Ishikawa (cell line): ENCODE measurements at regions not wholly inside any gene's neighbourhood (a gene's known extent, or its start where the extent isn't known, plus 50 kb on each side); places are given as distances from the start of the nearest gene placed in this dataset.

Source experiments
- CEBPB ChIP-seq: IDR thresholded peaks from 2 replicates; pipeline ENCODE4 v1.6.1; 2012
- CREB1 ChIP-seq: IDR thresholded peaks from 2 replicates; pipeline ENCODE4 v1.6.1; 2012; ENCODE audit warnings: low read depth
- EGR1 ChIP-seq: IDR thresholded peaks from 2 replicates; pipeline ENCODE4 v1.6.1; 2012
- EP300 ChIP-seq: IDR thresholded peaks from 2 replicates; pipeline ENCODE4 v1.6.1; 2012; ENCODE audit warnings: borderline replicate concordance
- FOXM1 ChIP-seq: IDR thresholded peaks from 2 replicates; pipeline ENCODE4 v1.6.1; 2012; ENCODE audit warnings: low read depth, borderline replicate concordance
- MAX ChIP-seq: IDR thresholded peaks from 2 replicates; pipeline ENCODE4 v1.6.1; 2012
- REST ChIP-seq: IDR thresholded peaks from 2 replicates; pipeline ENCODE4 v1.6.1; 2012; ENCODE audit warnings: low read depth, mild to moderate bottlenecking
- TAF1 ChIP-seq: IDR thresholded peaks from 2 replicates; pipeline ENCODE4 v1.6.1; 2012; ENCODE audit warnings: low read depth, mild to moderate bottlenecking
- TCF12 ChIP-seq: IDR thresholded peaks from 2 replicates; pipeline ENCODE4 v1.6.1; 2012; ENCODE audit warnings: low read depth
- YY1 ChIP-seq: IDR thresholded peaks from 2 replicates; pipeline ENCODE4 v1.6.1; 2012; ENCODE audit warnings: low read depth

GRCh38 chr4:108465886-108466500, 154.4 kb upstream of the RPL34 start:
- TF ChIP-seq MAX: no peak
- no peak for TF ChIP-seq EP300
- no peak for TF ChIP-seq TCF12
- TF ChIP-seq CREB1: no peak
- TF ChIP-seq CEBPB: no peak
- no peak for TF ChIP-seq YY1
- TF ChIP-seq TAF1: no peak
- no peak for TF ChIP-seq REST
- TF ChIP-seq EGR1: no peak
- TF ChIP-seq FOXM1: no peak
